GM21825 (cell line): ENCODE measurements at regions not wholly inside any gene's neighbourhood (a gene's known extent, or its start where the extent isn't known, plus 50 kb on each side); places are given as distances from the start of the nearest gene placed in this dataset.
"Not testable (repeated sequence)": the region's sequence is repeated elsewhere in the genome, so short reads cannot be mapped to it uniquely, and the experiment has no call there.

Experiments
- ATAC-seq: cut with Tn5 transposase; IDR thresholded peaks from one replicate; pipeline ENCODE4 v1.9.1; 2021; ENCODE audit warnings: mild to moderate bottlenecking, moderate library complexity; ENCODE audit not compliant: unreplicated experiment

DNA sequence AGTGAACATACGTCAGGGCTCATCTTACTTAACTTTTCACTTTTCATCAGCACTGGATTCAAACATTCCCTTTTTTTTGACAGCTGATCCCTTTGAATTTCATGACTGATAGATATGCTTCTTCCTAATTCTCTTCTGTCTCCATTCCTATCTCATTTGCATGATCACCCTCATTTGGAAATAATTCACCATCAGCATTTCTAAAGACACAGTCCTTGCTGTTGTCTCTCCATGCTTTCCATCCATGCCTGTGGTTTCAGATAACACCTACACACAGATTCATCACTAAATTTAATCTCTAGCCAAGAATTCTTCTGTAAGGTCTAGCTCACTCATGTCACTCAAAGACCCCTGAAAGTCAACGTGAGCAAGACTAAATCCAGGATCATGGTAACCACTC is 228.4 kb upstream of the BTBD3 start:
- no peak for ATAC-seq

- ATAC-seq = no peak
These were observed 225.9 kb upstream of the BTBD3 start for GRCh38 chr20:11691766-11692165.

DNA sequence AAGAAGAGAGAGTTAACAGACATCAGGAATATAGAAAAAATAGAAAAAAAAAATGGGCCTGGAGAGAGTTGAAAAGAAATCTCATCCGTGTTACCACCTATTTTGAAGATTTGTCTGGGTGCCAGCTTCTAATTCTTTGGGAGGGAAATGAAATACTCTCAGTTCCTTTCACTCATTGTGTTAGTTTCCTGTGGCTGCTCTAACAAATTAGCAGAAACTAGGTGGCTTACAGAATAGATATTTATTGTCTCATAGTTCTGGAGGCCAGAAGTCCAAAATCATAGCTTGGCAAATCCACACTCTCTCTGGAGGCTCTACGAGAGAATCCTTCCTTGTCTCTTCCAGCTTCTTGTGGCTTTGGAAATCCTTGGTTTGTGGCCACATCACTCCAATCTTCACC is 225.1 kb upstream of the BTBD3 start:
- no peak for ATAC-seq

GRCh38 chr20:11694467-11694866 is 223.2 kb upstream of the BTBD3 start:
- no peak for ATAC-seq

DNA sequence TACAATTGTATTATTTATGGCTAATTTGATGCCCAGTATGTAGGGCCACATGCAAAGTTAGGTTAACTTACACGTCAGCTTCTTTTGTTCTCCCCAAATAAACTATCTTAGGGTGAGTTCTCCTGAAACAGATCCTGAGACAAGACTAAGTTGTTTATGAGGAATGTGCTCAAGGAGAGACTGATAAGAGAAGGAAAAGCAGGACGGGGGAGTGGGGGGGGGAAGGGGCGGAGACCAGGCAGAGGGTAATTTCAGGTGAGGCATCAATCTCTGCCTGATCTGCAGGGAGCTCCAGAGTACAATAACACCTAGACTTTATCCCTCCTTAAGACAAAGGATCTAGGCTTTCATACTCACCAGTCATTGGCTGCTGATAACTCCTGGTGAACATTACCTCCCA is 220.6 kb upstream of the BTBD3 start:
- no peak for ATAC-seq

GRCh38 chr20:11697646-11698045 is 220.0 kb upstream of the BTBD3 start:
- ATAC-seq = no peak

GRCh38 chr20:11698124-11698523 is 219.6 kb upstream of the BTBD3 start:
- no peak for ATAC-seq

GRCh38 chr20:11700831-11701230 is 216.9 kb upstream of the BTBD3 start:
- ATAC-seq = no peak

DNA sequence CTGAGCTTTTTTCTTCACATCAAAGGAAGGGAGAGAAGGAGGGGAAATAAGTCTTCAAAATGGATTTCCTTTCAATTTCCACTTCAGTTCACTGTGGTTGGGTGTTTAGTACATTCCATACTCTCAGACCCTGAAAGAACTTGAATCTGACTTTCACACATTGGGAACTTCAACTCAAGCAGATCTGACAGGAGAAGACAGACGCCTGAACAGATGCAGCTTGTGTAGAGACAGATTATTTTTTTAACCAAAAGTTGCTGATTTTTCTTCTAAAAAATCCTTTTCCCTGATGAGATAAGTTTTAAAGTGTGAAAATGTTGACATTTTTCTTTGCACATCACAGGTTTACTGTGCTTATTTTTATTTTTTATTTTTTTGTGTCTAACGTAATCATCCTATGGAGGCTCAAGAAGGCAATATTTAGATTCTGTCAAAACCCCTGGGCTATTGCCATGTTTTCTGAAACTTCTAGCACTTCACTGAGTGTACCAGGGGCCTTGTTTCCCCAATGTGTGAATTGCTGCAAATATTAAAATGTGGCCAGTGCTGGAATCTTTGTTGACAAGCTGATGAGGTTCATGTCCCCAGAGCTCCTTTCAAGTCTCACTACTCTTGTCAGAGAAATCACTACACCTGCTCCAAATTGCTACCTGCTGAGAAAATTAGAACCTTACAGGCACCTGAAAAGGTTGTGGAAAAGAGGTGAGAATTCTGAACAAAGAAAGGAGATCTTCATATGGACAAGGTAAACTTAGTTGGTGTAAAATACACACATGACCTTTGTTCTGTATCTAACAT is 214.8 kb upstream of the BTBD3 start:
- ATAC-seq = no peak

GRCh38 chr20:11705512-11705911 is 212.2 kb upstream of the BTBD3 start:
- no peak for ATAC-seq

- ATAC-seq = not testable (repeated sequence)
These were observed 209.5 kb upstream of the BTBD3 start for GRCh38 chr20:11708223-11708622.

DNA sequence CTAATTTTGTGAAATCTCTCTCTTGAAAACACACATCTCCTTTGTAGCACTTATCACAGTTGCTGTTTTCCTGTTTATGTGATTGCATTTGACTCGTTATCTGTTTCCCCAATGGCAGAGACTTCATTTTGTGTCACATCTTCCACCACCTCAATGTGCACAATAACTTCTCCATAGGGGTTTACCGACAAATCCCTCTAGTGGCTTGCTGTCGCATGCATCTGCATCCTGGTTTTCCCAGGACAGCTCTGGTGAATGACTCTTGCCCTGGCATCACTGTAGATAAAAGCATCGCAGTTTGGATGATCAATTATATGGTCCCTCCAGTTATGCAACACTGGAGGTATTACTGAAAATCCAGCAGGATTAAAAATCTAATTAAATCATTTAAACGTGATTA is 206.5 kb upstream of the BTBD3 start:
- ATAC-seq = no peak

GRCh38 chr20:11712639-11713160 is 205.0 kb upstream of the BTBD3 start:
- ATAC-seq = no peak

DNA sequence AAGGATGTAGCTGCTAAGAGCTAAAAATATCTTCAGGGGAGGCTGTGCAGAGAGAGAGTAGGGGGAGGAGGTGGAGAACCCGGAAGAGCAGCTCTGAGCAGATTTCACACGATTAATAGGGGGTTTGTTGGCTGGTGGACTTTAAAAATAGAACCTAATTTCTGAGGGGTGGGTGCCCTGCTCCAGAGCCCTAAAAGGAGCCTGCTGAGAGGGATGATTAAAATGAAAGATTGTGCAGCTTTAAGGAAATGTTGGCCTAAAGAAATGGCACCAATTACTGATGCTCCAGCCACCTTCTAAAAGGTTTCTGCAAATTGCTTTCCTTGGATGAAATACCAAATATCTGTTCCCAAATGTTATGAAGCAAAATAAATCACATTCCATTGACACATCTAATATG is 202.8 kb upstream of the BTBD3 start:
- no peak for ATAC-seq

DNA sequence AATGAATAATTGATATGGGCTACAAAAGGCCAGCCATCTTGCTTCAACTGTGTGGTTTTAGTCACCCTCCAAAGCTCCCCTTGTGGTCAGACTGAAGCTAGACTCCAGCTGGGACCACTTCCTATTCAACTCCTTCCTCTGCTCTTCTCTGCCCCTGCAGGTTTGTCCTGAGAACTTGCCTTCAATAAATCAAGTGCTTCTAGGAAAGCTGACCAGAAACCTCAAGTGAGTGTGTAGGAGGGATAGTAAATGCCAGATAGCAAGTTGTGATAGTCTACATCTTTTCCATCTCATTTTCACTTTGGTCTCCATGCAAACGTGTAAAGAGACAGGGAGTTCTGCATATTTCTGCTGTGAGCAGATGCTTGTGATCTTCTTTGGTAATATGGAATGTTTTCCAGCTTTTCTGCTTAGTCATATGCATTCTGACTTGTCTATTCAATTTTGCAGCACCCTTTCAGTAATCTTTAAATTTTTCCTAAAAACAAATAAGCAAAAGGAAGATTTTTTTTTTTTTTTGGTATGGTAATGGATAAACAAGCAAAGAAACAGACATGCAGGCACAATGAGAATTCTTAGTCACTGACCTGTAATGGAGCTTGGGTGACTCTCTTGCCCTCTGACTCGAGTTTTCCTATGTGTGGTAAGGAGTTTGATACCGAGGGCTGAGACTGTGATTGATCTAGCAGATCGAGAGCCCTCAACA is 201.3 kb upstream of the BTBD3 start:
- ATAC-seq = no peak

- ATAC-seq = no peak
These were observed 200.8 kb upstream of the BTBD3 start for GRCh38 chr20:11716945-11717248.

DNA sequence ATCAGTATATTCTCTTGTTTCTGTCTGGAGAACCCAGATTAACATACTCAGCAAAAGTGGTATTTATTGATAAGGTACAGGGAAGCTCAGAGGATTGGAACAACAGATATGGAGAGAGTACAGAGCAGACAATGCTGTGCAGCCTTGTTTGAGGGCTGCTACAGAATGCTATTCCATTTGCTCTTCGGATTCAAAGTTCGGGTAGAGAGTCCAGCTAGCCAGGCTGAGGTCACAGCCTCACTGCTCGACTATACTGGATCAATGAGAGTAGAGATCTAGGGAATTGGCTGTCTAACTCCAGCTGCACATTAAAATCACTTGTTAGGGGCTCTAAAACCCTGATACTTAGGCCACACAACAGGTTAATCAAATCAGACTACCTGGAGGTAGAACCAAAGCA is 200.1 kb upstream of the BTBD3 start:
- ATAC-seq = no peak

DNA sequence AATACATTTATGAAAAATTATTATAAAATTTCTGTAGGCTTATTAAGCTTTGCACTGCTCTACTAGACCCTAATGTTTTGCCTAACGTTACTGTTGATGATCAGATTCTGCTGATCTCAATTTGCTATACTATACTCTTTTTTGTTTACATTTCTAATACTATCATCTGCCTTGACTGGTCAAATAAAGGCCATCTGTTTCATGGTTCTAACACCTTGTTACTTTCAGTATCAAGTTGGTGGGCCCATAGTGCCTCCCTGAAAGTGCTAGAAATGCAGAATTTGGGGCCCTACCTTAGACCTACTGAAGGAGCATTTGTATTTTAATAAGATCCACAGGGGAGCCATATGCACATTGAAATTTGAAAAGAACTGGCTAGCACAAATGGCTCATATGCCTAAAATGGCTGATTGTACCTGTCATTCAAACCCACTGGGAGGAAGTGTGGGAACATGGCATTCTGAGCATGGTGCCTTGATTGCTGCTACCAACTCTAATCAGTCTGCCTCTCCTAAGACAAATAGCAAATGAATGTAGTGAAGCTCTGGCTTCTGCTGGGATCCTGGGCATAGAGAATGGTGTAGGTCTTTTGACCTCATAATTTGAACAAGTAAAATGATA is 199.1 kb upstream of the BTBD3 start:
- no peak for ATAC-seq

DNA sequence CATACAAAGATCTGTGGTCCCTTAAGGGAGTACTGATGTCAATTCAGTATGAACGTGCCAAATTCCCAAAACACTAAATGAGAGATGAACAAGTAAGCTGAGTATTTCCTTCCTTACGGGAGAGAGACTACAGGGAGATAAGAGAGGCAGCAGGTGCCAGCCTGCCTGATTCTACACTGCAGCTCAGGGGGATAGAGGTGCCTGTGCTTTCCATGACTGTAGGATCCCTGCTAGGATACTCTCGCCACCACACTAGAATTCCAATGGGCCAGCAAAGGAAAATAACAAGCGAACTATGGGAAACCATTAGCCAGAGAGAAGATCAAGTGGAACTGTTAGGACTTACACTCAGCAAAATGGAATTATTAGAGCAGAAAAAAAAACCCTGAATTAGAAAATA is 198.5 kb upstream of the BTBD3 start:
- no peak for ATAC-seq

- no peak for ATAC-seq
These were observed 196.3 kb upstream of the BTBD3 start for GRCh38 chr20:11721411-11721810.

GRCh38 chr20:11724097-11724496 is 193.6 kb upstream of the BTBD3 start:
- no peak for ATAC-seq

DNA sequence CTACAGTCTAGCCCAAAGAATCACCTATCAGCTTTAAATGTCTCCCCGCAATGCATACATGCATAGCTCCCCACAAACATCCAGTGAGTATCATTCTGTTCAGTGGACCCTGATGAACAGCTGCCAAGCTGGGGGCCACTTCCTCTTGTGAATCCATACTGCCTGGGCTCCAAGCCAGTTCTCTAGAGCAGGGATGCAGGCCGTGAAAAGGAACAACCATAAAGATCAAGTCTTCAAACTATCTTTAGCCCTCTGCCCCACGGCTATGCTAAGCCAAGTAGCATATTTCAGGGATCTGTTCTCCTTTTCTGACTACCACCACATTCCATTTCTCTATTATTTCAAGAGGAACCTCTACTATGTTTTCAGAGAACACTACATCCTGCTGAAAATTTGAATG is 191.7 kb upstream of the BTBD3 start:
- ATAC-seq = no peak
